SIG-M5 (cell line): ENCODE measurements at regions not wholly inside any gene's neighbourhood (a gene's known extent, or its start where the extent isn't known, plus 50 kb on each side); places are given as distances from the start of the nearest gene placed in this dataset.
"Not testable (repeated sequence)": the region's sequence is repeated elsewhere in the genome, so short reads cannot be mapped to it uniquely, and the experiment has no call there.

Experiments
- DNase-seq: peaks from one replicate; lab custom pipeline; 2025; lab: John Stamatoyannopoulos, UW

DNA sequence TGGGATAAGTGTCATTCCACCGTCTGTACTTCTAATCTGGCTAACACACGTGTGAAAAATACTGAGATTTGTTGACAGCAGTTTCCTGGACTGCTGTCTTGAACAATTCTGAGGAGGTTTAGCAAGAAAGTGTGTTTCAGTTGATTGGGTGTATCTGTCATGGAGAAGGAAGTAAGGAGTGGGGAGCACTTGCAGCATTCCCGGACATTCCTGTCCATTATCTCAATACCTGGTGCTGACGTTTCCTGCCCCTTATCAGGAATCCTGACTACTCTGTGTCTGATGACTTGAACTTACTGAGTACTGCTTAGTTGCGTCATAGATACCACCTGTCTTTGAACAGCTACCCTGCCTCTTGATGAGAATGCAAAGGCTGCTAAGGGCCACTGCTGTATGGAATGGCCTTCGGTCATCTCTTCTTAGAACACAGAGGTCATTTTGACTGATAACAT lies 72.0 kb upstream of the VKORC1L1 start:
- no peak for DNase-seq

DNA sequence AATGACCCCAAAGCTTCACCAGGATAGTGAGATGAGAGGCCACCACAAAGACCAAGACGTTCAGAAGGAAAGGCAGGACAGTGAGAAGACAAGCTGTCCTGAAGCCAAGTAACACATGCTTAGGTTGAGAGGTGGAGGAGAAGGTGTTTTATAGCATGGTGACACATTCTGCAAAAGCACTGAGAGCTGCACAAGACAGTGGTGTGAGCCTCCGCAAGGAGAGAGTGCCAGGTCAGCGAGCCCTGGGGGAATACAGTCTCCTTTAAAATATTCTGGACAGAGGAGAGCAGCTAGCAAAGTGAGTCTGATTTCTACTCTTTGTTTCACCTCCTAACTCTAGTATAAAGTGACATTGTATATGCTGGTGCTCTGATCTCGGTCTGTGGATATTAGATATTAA lies 68.0 kb upstream of the VKORC1L1 start:
- DNase-seq, result no peak

DNA sequence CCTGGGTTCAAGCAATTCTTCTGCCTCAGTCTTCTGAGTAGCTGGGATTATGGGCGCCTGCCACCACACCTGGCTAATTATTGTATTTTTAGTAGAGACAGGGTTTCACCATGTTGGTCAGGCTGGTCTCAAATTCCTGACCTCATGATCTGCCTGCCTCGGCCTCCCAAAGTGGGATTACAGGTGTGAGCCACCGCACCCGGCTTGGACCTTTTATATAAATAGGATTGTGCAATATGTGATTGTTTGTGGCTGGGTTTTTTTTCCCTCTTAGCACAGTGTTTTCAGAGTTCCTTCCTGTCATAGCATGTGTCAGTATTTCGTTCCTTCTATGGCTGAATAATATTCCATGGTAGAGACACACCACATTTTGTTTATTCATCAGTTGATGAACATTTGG lies 65.8 kb upstream of the VKORC1L1 start:
- DNase-seq, result not testable (repeated sequence)

DNA sequence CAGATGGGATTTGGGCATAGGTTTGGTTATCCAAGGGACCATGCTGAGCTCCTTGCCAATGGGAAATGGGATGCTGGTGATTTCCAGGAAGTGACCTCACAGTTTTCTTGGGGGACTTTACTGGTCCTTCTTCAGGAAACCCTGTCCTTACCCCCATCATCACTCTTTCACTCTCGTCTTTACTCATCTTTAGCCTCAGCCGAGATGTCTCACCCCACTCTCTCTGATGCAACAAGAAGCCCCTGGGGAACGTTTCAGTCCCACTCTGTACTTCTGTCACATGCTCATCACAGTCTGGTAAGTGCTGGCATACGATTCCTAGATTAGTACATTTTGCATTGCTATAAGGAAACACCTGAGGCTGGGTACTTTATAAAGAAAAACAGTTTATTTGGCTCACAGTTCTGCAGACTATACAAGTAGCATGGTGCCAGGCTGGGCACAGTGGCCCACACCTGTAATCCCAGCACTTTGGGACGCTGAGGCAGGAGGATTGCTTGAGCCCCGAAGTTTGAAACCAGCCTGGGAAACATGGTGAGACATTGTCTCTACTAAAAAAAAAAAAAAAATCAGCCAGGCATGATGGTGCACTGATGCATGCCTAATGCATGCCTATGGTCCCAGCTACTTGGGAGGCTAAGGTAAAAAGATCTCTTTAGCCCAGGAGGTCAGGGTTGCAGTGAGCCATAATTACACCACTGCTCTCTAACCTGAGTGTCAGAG lies 63.5 kb upstream of the VKORC1L1 start:
- DNase-seq, result no peak

GRCh38 chr7:65809982-65810288 lies 62.9 kb upstream of the VKORC1L1 start:
- no peak for DNase-seq

DNA sequence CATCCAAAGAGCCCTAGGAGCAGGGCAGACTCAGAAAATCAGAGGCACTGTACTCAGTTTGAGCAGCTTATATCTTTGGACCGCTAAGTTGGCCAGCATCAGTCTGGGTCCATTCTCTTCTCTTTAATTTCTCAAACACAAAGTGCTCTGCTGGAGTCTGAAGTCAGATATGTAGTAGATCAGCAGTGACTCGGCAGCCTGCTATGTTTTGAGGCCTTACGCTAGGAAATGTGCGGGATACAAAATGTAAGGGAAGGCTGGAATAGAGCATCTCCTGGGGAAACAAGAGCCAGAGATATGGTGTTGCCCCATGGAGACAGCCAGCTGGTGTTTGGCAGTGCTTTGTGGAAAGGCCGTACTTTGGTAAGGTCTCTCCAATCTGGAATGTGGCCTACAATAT lies 60.6 kb upstream of the VKORC1L1 start:
- no peak for DNase-seq

DNA sequence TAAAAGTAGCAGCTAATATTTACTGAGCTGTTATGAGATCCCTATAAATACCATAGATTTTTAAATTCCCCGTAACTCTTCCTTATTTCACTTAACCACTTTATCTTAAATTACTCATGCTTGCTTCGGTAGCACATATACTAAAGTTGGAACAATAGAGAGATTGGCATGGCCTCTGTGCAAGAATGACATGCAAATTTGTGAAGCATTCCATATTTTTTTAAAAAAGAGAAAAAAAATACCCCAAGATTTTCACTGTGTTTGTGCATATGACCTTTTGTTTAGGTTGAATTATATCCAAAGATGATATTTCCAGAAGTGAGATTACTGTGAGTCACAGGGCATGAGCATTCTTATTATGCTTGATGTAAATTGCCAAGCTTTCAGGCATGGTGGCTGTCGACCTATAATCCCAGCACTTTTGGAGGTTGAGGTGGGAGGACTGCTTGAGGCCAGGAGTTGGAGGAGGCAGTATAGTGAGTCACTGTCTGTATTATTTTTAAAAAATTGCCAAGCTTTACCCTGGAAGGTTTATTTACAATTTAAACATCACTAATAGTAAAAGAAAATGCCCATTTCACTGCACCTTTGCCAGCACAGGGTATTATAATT lies 58.2 kb upstream of the VKORC1L1 start:
- not testable (repeated sequence) for DNase-seq

DNA sequence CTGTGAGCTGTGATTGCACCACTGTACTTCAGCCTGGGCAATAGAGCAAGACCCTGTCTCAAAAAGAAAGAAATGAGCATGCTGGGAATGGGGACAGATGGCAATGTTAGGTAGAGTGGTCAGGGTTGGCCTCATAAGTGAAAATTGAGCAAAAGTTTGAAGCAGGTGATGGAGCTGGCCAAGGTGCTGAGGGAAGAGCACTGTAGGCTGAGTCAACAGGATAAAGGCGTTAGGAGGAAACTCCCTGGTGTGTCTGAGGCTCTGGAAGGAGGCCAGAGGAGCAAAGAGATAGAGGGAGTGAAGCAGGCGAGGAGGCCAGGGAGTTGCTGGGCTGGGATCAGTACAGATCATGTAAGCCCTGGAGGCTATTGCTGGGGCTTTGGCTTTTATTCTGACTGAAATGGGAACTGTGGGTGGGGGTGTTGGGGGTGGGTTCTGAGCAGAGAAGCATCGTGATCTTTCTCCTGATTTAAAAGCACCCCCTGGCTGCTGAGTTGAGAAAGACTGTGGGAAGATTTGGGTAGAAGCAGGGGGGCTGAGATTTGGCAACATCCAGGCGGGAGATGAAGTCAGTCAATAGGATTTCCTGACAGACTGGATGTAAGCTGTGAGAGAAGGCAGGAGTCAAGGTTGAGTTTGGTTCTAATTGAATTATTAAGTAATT lies 52.5 kb upstream of the VKORC1L1 start:
- no peak for DNase-seq
